GM20000 (cell line): ENCODE measurements at regions not wholly inside any gene's neighbourhood (a gene's known extent, or its start where the extent isn't known, plus 50 kb on each side); places are given as distances from the start of the nearest gene placed in this dataset.

ENCODE experiments used
- DNase-seq: peaks from one replicate; pipeline ENCODE4 v3.0.0; 2012; ENCODE audit warnings: low spot score
- TF ChIP-seq, protein P1 (sequence below): IDR thresholded peaks from 2 replicates; pipeline ENCODE4 v1.5.1; 2012; ENCODE audit warnings: mild to moderate bottlenecking, control low read depth; ENCODE audit errors: extremely low read depth, missing control alignments

DNA sequence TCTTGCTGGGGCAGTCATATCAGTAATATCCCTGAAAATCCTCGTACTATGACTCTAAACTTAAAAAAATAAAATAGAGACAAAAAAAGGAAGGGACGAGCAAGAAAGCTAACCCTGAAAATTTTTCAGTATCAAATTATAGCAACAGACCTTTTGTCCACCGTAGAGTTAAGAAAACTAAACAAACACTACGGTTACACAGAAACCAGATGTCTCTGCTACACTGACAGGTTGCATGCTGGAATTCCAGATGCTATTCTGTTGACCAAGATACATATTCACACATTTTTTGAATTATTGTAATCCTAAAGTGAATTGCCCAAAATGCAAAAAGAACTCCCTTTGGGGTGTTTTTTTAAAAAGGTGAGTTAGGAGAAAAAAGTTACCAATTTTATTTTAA, 66.9 kb upstream of the SELENOP start:
- DNase-seq = no peak
- TF ChIP-seq, protein P1, sequence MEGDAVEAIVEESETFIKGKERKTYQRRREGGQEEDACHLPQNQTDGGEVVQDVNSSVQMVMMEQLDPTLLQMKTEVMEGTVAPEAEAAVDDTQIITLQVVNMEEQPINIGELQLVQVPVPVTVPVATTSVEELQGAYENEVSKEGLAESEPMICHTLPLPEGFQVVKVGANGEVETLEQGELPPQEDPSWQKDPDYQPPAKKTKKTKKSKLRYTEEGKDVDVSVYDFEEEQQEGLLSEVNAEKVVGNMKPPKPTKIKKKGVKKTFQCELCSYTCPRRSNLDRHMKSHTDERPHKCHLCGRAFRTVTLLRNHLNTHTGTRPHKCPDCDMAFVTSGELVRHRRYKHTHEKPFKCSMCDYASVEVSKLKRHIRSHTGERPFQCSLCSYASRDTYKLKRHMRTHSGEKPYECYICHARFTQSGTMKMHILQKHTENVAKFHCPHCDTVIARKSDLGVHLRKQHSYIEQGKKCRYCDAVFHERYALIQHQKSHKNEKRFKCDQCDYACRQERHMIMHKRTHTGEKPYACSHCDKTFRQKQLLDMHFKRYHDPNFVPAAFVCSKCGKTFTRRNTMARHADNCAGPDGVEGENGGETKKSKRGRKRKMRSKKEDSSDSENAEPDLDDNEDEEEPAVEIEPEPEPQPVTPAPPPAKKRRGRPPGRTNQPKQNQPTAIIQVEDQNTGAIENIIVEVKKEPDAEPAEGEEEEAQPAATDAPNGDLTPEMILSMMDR = no peak

DNA sequence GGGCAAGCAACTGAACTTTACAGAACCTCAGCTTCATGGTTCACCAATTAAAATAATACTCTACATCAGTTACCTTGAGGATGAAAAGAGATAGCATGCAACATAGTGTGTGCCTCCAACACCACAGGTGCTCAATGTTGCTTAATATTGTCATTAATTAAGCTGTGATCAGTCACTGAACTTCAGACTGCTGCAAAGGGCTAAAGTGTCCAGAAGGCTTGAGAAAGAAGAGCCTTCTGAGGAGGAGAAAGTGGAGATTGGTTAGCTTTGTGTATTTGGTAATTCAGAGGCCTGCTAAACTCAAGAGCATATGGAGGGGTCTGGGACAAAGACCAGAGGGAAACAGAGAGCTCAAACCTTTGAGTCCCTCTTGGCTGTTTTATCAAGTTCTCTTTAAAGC, 66.3 kb upstream of the SELENOP start:
- no peak for DNase-seq

DNA sequence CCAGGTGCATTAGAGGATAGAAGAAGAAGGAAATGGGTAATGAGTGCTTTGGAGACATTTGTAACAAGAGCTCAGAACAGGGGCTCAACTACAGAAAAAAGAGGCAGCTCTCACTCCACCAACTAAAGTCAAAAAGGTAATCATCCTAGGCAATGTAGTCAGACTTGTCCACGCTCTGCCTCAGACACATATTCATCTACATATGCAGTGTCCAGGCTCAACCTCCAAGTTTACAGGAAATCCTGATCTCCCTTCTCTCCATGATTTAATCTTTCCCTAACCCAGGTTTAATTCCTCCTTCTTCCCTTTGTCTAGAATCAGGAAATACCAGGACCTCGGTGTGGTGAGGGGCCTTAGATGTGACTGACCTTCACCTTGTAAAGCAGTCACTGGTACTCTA, 65.7 kb upstream of the SELENOP start:
- no peak for DNase-seq
- TF ChIP-seq, protein P1 = no peak

More for the DNA sequence above, 66.3 kb upstream of the SELENOP start:
- TF ChIP-seq, protein P1 = no peak

DNA sequence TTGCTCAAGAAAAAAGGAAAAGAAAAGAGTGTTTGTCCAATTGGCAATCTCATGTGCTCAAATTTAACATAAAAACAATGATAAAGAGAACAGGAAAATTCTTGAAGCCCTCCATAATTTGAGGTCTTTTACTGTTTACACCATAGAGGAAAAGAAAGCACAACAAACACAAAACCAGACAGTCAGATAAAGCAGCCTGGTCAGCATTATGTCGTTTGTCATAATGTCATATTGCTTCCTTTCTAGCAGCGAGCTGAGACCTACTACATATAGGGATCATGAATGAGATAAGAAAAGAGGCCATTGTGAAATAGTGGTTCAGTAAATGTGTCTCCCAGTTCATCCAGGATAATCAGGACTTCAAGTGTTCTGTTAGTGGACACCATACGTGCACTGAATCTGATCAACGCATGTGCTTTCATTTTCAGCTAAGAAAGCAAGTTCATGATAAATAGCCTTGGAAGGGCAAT, 64.7 kb upstream of the SELENOP start:
- TF ChIP-seq, protein P1 = no peak
- no peak for DNase-seq

DNA sequence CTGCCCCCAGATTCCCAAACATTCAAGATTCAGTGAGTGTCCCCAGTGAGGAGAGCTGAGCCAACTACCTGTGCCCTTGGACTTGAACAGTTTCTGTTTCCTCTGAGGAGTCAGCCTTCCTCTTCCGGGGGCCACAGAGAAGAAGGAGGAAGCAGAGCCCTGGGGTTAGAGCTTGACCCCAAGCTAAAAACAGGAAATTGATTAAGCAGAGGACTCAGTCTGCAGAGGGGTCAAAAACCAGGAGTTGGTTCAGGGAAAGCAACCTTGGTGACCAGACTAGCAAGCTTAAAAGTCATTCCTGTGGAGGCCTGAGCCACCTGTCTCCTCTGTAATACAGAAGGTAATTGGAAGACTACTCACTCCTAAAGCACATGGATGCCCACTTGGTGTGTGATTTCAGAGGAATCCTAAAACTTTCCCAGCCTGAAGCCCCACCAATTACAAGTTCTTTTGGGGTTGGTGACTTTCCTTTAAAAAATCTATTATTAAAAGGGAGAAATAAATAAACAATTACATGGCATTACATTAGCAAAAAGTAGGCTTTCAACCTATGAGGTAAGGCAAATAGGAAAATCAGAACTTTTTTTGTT, 64.2 kb upstream of the SELENOP start:
- DNase-seq = no peak
- TF ChIP-seq, protein P1 = no peak

DNA sequence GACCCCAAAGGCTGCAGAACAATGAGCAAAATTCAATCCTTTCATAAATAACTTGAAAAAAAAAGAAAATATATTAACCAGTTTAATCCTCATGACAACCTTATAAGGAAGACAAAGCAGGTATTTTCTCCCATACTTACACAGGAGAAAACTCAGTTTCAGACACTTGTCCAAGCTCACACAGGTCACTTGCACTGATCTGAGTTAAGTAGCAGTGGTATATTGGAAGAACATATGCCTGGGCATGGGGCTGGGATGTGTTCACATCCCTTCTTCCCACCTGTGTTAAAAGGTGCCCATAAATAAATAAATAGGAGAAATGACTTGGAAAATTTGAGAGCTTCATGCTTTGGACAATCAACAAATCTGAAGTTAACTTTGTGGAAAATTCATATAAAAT, 63.5 kb upstream of the SELENOP start:
- DNase-seq = no peak
- TF ChIP-seq, protein P1 = no peak

DNA sequence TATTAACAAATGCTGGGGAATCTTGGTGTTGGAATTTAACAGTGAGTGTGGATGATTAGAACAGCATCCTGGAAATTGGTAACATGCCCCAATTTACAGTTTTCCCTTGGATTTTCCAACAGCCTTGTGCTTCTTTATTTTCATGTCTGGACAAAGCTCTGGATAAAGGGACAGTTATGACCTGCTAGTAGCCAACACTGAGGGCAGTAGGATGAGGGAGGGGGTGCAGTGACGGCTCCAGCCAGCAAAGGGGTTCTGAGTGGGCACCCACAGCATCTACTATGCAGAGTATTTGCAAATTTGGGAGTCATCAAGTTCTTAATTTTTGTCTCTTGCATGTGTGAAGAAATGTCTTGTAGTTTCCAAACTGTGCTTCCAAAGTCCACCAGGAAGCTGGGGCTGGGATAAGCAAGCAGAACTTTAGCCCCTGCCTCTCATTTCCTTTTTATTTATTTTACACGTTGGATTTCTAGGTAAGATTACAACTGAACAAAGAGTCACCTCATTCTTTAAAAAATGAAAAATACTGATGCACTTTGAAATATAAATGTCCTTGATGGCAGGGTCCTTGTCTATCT, 63.0 kb upstream of the SELENOP start:
- no peak for DNase-seq
- TF ChIP-seq, protein P1 = no peak
